Activated CD4-positive, alpha-beta T cell treated with anti-CD3 and anti-CD28 coated beads, Interleukin-2, amount 10 ng/mL, durations not matched to agents 24 days and 14 days (primary cell): ENCODE measurements at regions not wholly inside any gene's neighbourhood (a gene's known extent, or its start where the extent isn't known, plus 50 kb on each side); places are given as distances from the start of the nearest gene placed in this dataset.
"Not testable (repeated sequence)": the region's sequence is repeated elsewhere in the genome, so short reads cannot be mapped to it uniquely, and the experiment has no call there.

Experiments
- DNase-seq: peaks from one replicate; pipeline ENCODE4 v3.0.0; 2022
- H3K27ac Mint-ChIP-seq: one replicate; pipeline ENCODE4 v1.8.0; 2022; ENCODE audit warnings: mild to moderate bottlenecking, mixed read lengths
- H3K27me3 Mint-ChIP-seq: one replicate; pipeline ENCODE4 v1.8.0; 2022; ENCODE audit warnings: mixed read lengths
- H3K36me3 Mint-ChIP-seq: one replicate; pipeline ENCODE4 v1.8.0; 2022; ENCODE audit warnings: low read depth, mild to moderate bottlenecking, mixed read lengths
- H3K4me1 Mint-ChIP-seq: one replicate; pipeline ENCODE4 v1.8.0; 2021; ENCODE audit warnings: mixed read lengths
- H3K4me3 Mint-ChIP-seq: one replicate; pipeline ENCODE4 v1.8.0; 2022; ENCODE audit warnings: mild to moderate bottlenecking, moderate library complexity, mixed read lengths
- H3K9me3 Mint-ChIP-seq: one replicate; pipeline ENCODE4 v1.8.0; 2021; ENCODE audit warnings: mixed read lengths
- intact Hi-C: fragments of 100-400 bp; cut with micrococcal nuclease; formaldehyde crosslinking; loops from one replicate; pipeline ENCODE4 v1.15.1; 2023

DNA sequence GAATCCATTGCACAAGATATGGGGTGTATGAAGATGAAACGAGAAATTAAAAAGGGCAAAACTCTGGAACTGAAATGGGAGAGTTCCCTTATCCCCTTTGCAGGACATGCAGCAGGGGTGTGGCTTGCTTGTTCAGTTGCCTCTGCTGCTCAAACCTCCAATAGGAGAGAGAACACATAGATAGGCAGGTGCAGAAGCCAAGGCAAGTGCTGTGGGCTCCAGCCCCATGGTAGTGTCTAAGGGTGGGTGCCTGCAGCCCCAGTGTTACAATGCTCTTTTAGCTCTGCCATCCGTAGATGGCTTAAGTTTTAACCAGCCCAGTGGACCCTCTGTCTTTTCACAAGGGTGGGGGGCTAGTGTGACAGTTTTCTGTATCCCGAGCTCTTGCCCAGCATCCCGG is 69.7 kb downstream of the CMAS start:
- H3K4me3 Mint-ChIP-seq: no peak overlapping the region
- H3K36me3 Mint-ChIP-seq: no peaks in the 10 kb centered on the region
- H3K27ac Mint-ChIP-seq: no peak overlapping the region

DNA sequence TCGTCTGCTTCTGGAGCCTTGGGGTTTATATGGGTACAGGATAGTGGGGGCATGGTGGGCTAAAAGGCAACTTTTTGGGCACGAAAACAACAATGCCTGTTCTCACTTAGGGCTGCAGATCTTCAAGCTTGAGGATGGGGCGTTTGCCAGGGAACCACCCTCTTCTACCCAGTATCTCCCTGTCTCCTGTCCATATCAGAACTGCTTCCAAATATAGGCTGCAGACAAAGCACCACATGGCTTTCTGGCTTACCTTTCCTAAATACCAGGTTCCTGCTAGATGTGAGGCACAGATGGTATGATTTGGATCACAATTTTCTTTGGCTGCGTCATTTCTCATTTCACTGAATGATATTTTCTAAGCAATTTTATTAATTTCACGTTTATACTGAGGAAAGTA is 70.4 kb downstream of the CMAS start:
- Mint-ChIP-seq H3K9me3 (no peaks in the 10 kb centered on the region), H3K27me3 (peaks cover 7% of the 10 kb centered on the region), H3K4me3 (no peak overlapping the region), H3K27ac (no peak overlapping the region), H3K4me1 (no peaks in the 10 kb centered on the region), H3K36me3 (no peaks in the 10 kb centered on the region)
- DNase-seq: no peak
- intact Hi-C loops: no loop called here

More for the DNA sequence above, 69.7 kb downstream of the CMAS start:
- Mint-ChIP-seq H3K27me3 (peaks cover 7% of the 10 kb centered on the region), H3K9me3 (no peaks in the 10 kb centered on the region), H3K4me1 (no peaks in the 10 kb centered on the region)
- no peak for DNase-seq
- intact Hi-C loops: no loop called here

DNA sequence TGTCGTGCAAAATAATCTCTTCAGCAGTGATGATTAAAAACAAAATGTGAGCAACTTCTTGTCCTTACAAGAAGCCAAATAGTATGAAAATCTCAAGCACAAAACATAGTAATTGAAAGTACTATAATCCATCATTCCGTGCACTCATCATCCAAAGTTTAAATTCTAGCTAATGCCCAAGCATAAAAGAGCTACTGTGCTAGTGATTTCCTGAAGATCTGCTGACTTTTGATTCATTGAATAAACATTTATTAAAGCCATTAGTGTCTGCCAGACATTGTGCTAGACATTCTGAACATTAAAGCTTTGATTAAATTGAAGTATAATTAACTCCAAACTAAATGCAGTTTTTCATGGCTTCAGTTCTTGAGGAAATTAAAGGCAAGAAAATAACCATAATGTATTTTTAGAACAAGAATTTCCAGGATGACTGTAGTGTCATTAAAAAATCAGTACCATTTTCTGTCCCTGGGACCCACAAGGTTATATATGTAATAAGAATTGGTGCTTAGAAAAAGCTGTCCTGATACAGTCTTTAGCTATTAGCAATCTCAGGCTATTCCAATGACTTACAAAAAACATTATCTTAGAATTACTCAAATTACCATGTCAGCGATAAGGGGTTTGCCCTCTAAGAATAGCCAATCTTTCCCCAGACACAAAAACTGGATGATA is 71.7 kb downstream of the CMAS start:
- no peaks in the 10 kb centered on the region for H3K4me1 Mint-ChIP-seq
- H3K9me3 Mint-ChIP-seq: no peaks in the 10 kb centered on the region
- H3K27me3 Mint-ChIP-seq: peaks cover 7% of the 10 kb centered on the region
- no peak for DNase-seq
- no peak overlapping the region for H3K4me3 Mint-ChIP-seq
- intact Hi-C loops: no loop called here
- H3K27ac Mint-ChIP-seq: no peak overlapping the region
- no peaks in the 10 kb centered on the region for H3K36me3 Mint-ChIP-seq

DNA sequence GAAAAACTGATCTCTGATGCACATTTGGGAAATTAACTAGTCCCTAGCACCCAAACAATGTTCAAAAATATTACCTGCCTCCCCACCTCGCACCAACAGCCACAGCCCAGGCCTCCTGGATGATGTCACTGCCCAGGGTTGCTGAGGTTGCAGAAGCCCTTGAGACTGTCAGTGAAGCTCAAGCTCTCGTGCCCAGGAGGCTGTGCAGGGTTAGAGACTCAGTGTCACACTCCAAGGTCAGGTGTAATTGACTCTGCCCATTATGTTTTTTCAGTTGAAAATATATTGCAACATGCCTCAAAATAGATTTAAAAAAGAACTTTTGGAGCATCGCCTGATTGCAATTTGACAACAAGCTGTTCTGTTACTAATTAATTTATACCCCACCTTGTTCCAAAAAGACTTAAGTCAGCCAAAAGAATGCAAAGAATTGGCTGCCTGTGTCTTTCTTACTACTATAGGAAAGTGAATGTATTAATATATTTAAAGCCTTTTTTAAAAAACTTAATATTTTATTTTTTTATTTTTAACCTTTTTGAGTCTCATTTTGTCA is 72.3 kb downstream of the CMAS start:
- H3K27me3 Mint-ChIP-seq: peaks cover 7% of the 10 kb centered on the region
- H3K4me1 Mint-ChIP-seq: no peaks in the 10 kb centered on the region
- DNase-seq: no peak
- H3K4me3 Mint-ChIP-seq: no peak overlapping the region
- intact Hi-C loops: no loop called here
- H3K9me3 Mint-ChIP-seq: no peaks in the 10 kb centered on the region
- no peaks in the 10 kb centered on the region for H3K36me3 Mint-ChIP-seq
- no peak overlapping the region for H3K27ac Mint-ChIP-seq

DNA sequence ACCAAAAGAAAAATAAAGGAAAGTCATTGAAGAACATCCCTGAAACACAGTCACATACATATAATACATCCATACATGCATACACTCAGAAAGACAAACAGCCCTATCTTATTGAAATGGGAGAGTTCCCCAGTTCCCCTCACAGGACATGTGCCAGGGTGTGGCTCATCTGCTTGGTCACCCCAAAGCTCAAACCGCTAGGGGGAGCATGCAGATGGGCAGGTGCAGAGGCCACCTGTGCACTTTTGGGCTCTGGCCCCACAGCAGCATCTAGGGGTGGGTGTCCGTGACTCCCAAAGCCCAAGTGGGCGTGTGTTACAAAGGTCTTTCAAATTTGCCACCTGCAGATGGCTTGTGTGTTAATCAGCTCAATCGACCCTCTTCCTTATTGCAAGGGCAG is 75.2 kb downstream of the CMAS start:
- H3K9me3 Mint-ChIP-seq: no peaks in the 10 kb centered on the region
- peak; percentile 70 for DNase-seq
- H3K4me1 Mint-ChIP-seq: peaks cover 2% of the 10 kb centered on the region
- no peaks in the 10 kb centered on the region for H3K36me3 Mint-ChIP-seq
- H3K27ac Mint-ChIP-seq: no peak overlapping the region
- intact Hi-C loops: no loop called here
- H3K4me3 Mint-ChIP-seq: no peak overlapping the region
- H3K27me3 Mint-ChIP-seq: peaks cover 5% of the 10 kb centered on the region

DNA sequence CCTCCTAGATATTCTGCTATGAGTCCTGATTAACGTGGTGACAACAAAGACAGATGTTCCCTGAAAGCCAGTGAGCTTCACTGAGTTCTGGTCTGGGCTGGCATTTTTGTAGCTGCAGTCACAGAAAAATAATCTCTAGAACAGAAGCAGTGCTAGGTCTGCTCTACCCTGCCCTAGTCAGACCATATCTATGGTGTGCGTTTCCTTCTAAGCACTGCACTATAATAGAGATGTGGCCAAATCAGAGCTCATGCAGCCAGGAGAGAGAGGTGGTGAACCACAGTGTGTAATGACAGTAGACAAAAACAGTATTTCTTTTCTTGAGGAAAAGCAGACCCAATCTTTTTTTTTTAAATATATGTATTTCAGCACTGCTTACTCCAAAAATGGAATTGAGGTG is 76.3 kb downstream of the CMAS start:
- H3K27me3 Mint-ChIP-seq: peaks cover 1% of the 10 kb centered on the region
- DNase-seq: no peak
- no peaks in the 10 kb centered on the region for H3K36me3 Mint-ChIP-seq
- peaks cover 2% of the 10 kb centered on the region for H3K4me1 Mint-ChIP-seq
- H3K4me3 Mint-ChIP-seq: no peak overlapping the region
- intact Hi-C loops: no loop called here
- no peak overlapping the region for H3K27ac Mint-ChIP-seq
- H3K9me3 Mint-ChIP-seq: peaks cover 2% of the 10 kb centered on the region

DNA sequence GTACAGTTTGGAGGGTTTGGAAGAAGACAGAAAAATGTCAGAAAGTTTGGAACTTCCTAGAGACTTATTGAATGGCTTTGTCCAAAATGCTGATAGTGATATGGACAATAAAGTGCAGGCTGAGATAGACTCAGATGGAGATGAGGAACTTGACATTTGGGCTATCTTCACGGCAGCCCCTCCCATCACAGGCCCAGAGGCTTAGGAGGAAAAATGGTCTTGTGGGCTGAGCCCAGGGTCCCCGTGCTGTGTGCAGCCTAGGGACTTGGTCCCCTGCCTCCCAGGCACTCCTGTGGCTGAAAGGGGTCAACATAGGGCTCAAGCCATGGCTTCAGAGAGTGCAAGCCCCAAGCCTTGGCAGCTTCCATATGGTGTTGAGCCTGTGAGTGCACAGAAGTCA is 79.0 kb downstream of the CMAS start:
- H3K9me3 Mint-ChIP-seq: peaks cover 3% of the 10 kb centered on the region
- no peaks in the 10 kb centered on the region for H3K36me3 Mint-ChIP-seq
- peaks cover 2% of the 10 kb centered on the region for H3K4me1 Mint-ChIP-seq
- H3K27me3 Mint-ChIP-seq: no peaks in the 10 kb centered on the region
- no peak overlapping the region for H3K4me3 Mint-ChIP-seq
- no peak for DNase-seq
- intact Hi-C loops: no loop called here
- no peak overlapping the region for H3K27ac Mint-ChIP-seq

DNA sequence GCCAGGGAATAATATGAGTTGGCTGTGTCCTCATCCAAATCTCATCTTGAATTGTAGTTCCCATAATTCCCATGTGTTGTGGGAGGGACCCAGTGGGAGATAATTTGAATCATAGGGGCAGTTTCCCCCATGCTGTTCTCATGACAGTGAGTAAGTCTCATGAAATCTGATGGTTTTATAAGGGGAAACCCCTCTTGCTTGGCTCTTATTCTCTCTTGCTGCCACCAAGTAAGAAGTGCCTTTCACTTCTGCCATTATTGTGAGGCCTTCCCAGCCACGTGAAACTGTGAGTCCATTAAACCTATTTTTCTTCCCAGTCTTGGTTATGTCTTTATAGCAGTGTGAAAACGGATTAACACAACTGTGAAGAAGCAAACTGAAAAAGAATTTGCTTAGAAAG is 80.1 kb downstream of the CMAS start:
- H3K9me3 Mint-ChIP-seq, DNase-seq, intact Hi-C loops, H3K27ac Mint-ChIP-seq, H3K4me1 Mint-ChIP-seq, H3K27me3 Mint-ChIP-seq, H3K4me3 Mint-ChIP-seq, H3K36me3 Mint-ChIP-seq: not testable (repeated sequence)

DNA sequence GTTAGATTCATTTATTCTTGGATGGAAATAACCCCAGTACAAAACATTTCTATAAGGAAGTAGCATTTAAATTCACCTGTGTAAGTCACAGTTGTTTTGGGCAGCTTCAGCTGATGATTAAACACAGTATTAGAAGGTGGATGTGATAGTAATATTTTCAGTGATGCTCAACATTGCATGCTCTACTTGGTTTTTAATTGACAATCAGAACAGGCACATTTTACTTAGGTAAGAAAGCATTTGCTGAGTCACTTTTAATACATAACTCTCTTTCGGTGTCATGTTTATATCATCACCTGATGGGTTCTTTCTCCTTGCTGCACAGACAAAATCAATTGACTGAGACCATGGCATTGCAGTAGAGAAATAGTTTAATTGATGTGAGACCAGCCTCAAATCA is 80.7 kb downstream of the CMAS start:
- intact Hi-C loops: no loop called here
- peaks cover 2% of the 10 kb centered on the region for H3K4me1 Mint-ChIP-seq
- no peaks in the 10 kb centered on the region for H3K27me3 Mint-ChIP-seq
- no peaks in the 10 kb centered on the region for H3K36me3 Mint-ChIP-seq
- H3K9me3 Mint-ChIP-seq: peaks cover 3% of the 10 kb centered on the region
- no peak overlapping the region for H3K4me3 Mint-ChIP-seq
- DNase-seq: no peak
- H3K27ac Mint-ChIP-seq: no peak overlapping the region

DNA sequence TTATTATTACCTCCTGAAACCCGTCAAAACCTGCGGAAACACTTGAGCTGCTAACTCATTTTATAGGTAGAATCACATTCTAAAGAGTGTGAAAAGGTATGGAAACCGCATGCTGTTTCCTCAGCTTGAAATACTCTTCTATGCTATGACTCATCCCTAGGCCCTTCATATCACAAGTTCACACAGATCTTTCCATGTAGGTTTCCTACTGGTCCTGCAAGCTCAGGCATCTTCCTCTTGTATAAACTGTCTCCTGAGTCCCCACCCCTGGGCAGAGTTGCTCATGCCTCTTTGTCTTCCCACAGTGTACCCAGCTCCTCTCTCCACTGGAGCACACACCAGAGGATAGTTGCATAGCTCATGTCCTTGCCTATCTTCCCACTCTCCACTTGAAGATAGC is 84.7 kb downstream of the CMAS start:
- no peak overlapping the region for H3K4me3 Mint-ChIP-seq
- no peak for DNase-seq
- peaks cover 2% of the 10 kb centered on the region for H3K27me3 Mint-ChIP-seq
- intact Hi-C loops: no loop called here
- H3K36me3 Mint-ChIP-seq: no peaks in the 10 kb centered on the region
- H3K4me1 Mint-ChIP-seq: peaks cover 2% of the 10 kb centered on the region
- no peak overlapping the region for H3K27ac Mint-ChIP-seq
- H3K9me3 Mint-ChIP-seq: peaks cover 11% of the 10 kb centered on the region

DNA sequence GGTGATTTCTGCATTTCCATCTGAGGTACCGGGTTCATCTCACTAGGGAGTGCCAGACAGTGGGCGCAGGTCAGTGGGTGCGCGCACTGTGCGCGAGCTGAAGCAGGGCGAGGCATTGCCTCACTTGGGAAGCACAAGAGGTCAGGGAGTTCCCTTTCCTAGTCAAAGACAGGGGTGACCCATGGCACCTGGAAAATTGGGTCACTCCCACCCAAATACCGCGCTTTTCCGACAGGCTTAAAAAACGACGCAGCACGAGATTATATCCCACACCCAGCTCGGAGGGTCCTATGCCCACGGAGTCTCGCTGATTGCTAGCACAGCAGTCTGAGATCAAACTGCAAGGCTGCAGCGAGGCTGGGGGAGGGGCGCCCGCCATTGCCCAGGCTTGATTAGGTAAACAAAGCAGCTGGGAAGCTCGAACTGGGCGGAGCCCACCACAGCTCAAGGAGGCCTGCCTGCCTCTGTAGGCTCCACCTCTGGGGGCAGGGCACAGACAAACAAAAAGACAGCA is 90.6 kb downstream of the CMAS start:
- H3K4me3 Mint-ChIP-seq, H3K36me3 Mint-ChIP-seq, intact Hi-C loops, H3K27me3 Mint-ChIP-seq, H3K9me3 Mint-ChIP-seq, H3K27ac Mint-ChIP-seq, H3K4me1 Mint-ChIP-seq, DNase-seq: not testable (repeated sequence)
